ENCODE measurements at regions not wholly inside any gene's neighbourhood (a gene's known extent, or its start where the extent isn't known, plus 50 kb on each side); places are given as distances from the start of the nearest gene placed in this dataset.
A peak's percentile ranks its signal among the peaks of the same experiment; 100 is the strongest.

DNA sequence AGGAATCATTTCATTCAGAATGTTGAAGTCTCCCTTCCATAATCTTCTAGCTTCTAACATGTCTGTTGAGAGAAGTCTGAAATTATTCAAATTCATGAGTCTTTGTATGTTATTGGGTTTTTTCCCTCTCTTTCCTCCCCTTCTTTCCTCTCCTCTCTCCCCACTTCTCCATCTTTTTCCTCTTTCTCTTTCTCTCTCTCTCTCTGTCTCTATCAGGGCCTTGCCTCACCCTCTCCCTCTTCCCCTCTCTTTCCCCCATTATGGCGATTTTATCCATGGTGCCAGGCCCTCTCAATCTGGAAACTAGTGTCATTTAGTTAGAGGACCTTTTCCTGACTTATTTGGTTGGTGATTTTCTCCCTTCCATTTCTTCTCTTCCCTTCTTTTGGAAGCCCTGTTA, 147.3 kb downstream of the SST start (continued):
- TF ChIP-seq, protein P1, sequence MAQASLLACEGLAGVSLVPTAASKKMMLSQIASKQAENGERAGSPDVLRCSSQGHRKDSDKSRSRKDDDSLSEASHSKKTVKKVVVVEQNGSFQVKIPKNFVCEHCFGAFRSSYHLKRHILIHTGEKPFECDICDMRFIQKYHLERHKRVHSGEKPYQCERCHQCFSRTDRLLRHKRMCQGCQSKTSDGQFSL (CRISPR knock-in tag; IDR thresholded peaks at IDR 0.05) = no peak
- TF ChIP-seq, protein P1 (tag; IDR thresholded peaks at IDR 0.05) = peak in 1 of 2 experiments; percentile 46; a peak in 1 of 4 replicates
- TF ChIP-seq SP2 (IDR thresholded peaks at IDR 0.05; ENCODE audit: extremely low read depth, low read depth, low read length, poor library complexity, severe bottlenecking) (no peak), ELF4 (CRISPR knock-in tag; IDR thresholded peaks at IDR 0.05) (peak; percentile 55; the same call in 1 of the 2 replicates)

DNA sequence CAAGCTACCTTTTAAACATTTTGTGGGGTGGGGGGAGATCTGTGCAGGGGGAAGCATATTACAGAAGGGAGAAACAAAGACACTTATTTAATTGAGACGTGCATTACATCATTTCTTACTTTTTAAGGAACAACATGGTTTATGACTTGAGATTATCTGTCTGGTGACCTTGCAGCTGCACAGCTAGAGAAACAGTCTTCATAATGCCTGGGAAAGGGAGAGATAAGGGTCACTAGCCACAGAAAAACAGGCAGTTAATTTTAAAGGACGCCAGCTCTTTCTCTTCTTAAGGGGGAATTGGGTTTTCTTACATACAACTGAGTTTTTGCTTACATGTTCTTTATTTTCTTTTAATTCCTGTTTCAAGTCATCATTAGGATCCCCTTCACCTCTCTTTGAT, 147.9 kb downstream of the SST start:
- CTCF ChIA-PET (ENCODE audit: low intra/inter-chr PET ratio) = no interaction called here
- H3K4me3 ChIP-seq = no peak overlapping the region
- no peaks in the 10 kb centered on the region for H3K9me1 ChIP-seq (ENCODE audit: control insufficient read depth, insufficient read depth, low read length)
- H2AFZ ChIP-seq (ENCODE audit: low read depth, low read length) = peak overlapping the region; percentile 73
- no peaks in the 10 kb centered on the region for H4K20me1 ChIP-seq (replicated peaks; ENCODE audit: control insufficient read depth, insufficient read depth, low read length)
- H3K27ac ChIP-seq (ENCODE audit: extremely low read depth, low read depth, low read length) = peak overlapping the region; percentile 71
- WGBS (ENCODE audit: insufficient coverage, low coverage, missing lambda C conversion rate) = 0% methylated on average over 2 of the region's 2 CpGs
- POLR2A ChIA-PET = interaction anchor here (0.9 to 1.5 kb wide), 2 partner anchors 9 to 13 kb away, joined by 4 to 6 read pairs; no protein-coding TSS in a partner anchor
- FAIRE-seq (peak; percentile 88), DNase-seq (ENCODE audit: extremely low read depth in 1 of 4, low spot score in 3 of 4) (peak in 2 of 4 experiments; percentile 29 to 76), ATAC-seq (peak; percentile 62)
- intact Hi-C loops (cut with micrococcal nuclease) (no loop called here), in situ Hi-C loops (cut with MboI) (no loop called here)
- no peaks in the 10 kb centered on the region for H3K27me3 ChIP-seq (ENCODE audit: control insufficient read depth in 2 of 2, insufficient read depth in 2 of 2, low read length in 2 of 2)
- H3K4me1 ChIP-seq (replicated peaks in 1 of 2; ENCODE audit: control insufficient read depth in 2 of 2, insufficient read depth in 2 of 2, low read length in 2 of 2) = peaks cover 7 to 15% of the 10 kb centered on the region in 2 experiments
- H3K4me2 ChIP-seq (ENCODE audit: insufficient read depth, low read length) = peak overlapping the region; percentile 44
- H3K79me2 ChIP-seq (ENCODE audit: control insufficient read depth, insufficient read depth, low read length) = no peaks in the 10 kb centered on the region
- no peaks in the 10 kb centered on the region for H3K36me3 ChIP-seq (ENCODE audit: control insufficient read depth, insufficient read depth, low read length)
- H3K9ac ChIP-seq (ENCODE audit: insufficient read depth in 1 of 2, low read depth in 2 of 2, low read length in 2 of 2) = peak overlapping the region in 1 of 2 experiments; percentile 56; a peak in 2 of 4 replicates
- BruUV-seq (replicated peaks) = no TSS peak
- no peaks in the 10 kb centered on the region for H3K9me3 ChIP-seq (replicated peaks; ENCODE audit: control insufficient read depth, insufficient read depth, low read depth, low read length)
- TF ChIP-seq ZNF23 (CRISPR knock-in tag; IDR thresholded peaks at IDR 0.05) = no peak
- TF ChIP-seq KLF10 (CRISPR knock-in tag; IDR thresholded peaks at IDR 0.05) = no peak
- 0 out of 2 replicates have a peak, but pooled peaks have one; percentile 37 for TF ChIP-seq ZNF239 (CRISPR knock-in tag; IDR thresholded peaks at IDR 0.05)
- no peak for TF ChIP-seq ZNF354B (CRISPR knock-in tag; IDR thresholded peaks at IDR 0.05)
- TF ChIP-seq ZZZ3 (IDR thresholded peaks at IDR 0.05) = no peak
- no peak for TF ChIP-seq CAMTA2 (CRISPR knock-in tag; conservative IDR thresholded peaks at IDR 0.05)
- TF ChIP-seq KAT8 (IDR thresholded peaks at IDR 0.05; ENCODE audit: low read depth) = no peak
- no peak for TF ChIP-seq HNRNPL (IDR thresholded peaks at IDR 0.05; ENCODE audit: low read depth, low read length)
- TF ChIP-seq, protein P2, sequence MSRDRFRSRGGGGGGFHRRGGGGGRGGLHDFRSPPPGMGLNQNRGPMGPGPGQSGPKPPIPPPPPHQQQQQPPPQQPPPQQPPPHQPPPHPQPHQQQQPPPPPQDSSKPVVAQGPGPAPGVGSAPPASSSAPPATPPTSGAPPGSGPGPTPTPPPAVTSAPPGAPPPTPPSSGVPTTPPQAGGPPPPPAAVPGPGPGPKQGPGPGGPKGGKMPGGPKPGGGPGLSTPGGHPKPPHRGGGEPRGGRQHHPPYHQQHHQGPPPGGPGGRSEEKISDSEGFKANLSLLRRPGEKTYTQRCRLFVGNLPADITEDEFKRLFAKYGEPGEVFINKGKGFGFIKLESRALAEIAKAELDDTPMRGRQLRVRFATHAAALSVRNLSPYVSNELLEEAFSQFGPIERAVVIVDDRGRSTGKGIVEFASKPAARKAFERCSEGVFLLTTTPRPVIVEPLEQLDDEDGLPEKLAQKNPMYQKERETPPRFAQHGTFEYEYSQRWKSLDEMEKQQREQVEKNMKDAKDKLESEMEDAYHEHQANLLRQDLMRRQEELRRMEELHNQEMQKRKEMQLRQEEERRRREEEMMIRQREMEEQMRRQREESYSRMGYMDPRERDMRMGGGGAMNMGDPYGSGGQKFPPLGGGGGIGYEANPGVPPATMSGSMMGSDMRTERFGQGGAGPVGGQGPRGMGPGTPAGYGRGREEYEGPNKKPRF (IDR thresholded peaks at IDR 0.05; ENCODE audit: low read depth, low read length) = no peak
- TF ChIP-seq SMARCA5 (IDR thresholded peaks at IDR 0.05) = no peak
- TF ChIP-seq CEBPB (tag; IDR thresholded peaks at IDR 0.05) = peak; percentile 38; the same call in 1 of the 2 replicates
- TF ChIP-seq, protein P3, sequence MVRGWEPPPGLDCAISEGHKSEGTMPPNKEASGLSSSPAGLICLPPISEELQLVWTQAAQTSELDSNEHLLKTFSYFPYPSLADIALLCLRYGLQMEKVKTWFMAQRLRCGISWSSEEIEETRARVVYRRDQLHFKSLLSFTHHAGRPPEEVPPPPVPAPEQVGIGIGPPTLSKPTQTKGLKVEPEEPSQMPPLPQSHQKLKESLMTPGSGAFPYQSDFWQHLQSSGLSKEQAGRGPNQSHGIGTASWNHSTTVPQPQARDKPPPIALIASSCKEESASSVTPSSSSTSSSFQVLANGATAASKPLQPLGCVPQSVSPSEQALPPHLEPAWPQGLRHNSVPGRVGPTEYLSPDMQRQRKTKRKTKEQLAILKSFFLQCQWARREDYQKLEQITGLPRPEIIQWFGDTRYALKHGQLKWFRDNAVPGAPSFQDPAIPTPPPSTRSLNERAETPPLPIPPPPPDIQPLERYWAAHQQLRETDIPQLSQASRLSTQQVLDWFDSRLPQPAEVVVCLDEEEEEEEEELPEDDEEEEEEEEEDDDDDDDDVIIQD (CRISPR knock-in tag; IDR thresholded peaks at IDR 0.05) = no peak

All from K562 (cell line).